DMS79 treated with DMSO at 0.1 percent for 48 hours (cell line): ENCODE measurements at regions not wholly inside any gene's neighbourhood (a gene's known extent, or its start where the extent isn't known, plus 50 kb on each side); places are given as distances from the start of the nearest gene placed in this dataset.

Source experiments
- DNase-seq: peaks from one replicate; lab custom pipeline; 2025; lab: John Stamatoyannopoulos, UW

- no peak for DNase-seq
These were observed 193.3 kb downstream of the LY86 start for GRCh38 chr6:6781873-6782227.

GRCh38 chr6:6783721-6784120 lies 195.2 kb downstream of the LY86 start:
- DNase-seq = no peak

- no peak for DNase-seq
These were observed 196.1 kb downstream of the LY86 start for GRCh38 chr6:6784514-6785162.

GRCh38 chr6:6785163-6785521 lies 196.6 kb downstream of the LY86 start:
- no peak for DNase-seq

- no peak for DNase-seq
These were observed 200.0 kb downstream of the LY86 start for GRCh38 chr6:6788394-6789032.

- DNase-seq = no peak
These were observed 201.9 kb downstream of the LY86 start for GRCh38 chr6:6790393-6790792.

- DNase-seq = no peak
These were observed 202.4 kb downstream of the LY86 start for GRCh38 chr6:6790891-6791290.

- no peak for DNase-seq
These were observed 205.1 kb downstream of the LY86 start for GRCh38 chr6:6793388-6794250.

GRCh38 chr6:6795393-6795792 lies 206.9 kb downstream of the LY86 start:
- DNase-seq = no peak

- no peak for DNase-seq
These were observed 208.3 kb downstream of the LY86 start for GRCh38 chr6:6796818-6797217.

GRCh38 chr6:6798448-6798860 lies 209.9 kb downstream of the LY86 start:
- DNase-seq = no peak

GRCh38 chr6:6801005-6801335 lies 212.4 kb downstream of the LY86 start:
- DNase-seq = no peak

GRCh38 chr6:6801635-6802218 lies 213.2 kb downstream of the LY86 start:
- no peak for DNase-seq

GRCh38 chr6:6803180-6803977 lies 214.9 kb downstream of the LY86 start:
- DNase-seq = no peak

GRCh38 chr6:6804843-6805615 lies 216.5 kb downstream of the LY86 start:
- no peak for DNase-seq

GRCh38 chr6:6806844-6807518 lies 218.5 kb downstream of the LY86 start:
- no peak for DNase-seq

GRCh38 chr6:6808343-6808742 lies 219.8 kb downstream of the LY86 start:
- no peak for DNase-seq

GRCh38 chr6:6808915-6809314 lies 220.4 kb downstream of the LY86 start:
- no peak for DNase-seq

GRCh38 chr6:6810727-6811126 lies 222.2 kb downstream of the LY86 start:
- DNase-seq = no peak

- DNase-seq = peak; percentile 18
These were observed 222.8 kb downstream of the LY86 start for GRCh38 chr6:6811128-6812009.
